ENCODE measurements at regions not wholly inside any gene's neighbourhood (a gene's known extent, or its start where the extent isn't known, plus 50 kb on each side); places are given as distances from the start of the nearest gene placed in this dataset.

DNA sequence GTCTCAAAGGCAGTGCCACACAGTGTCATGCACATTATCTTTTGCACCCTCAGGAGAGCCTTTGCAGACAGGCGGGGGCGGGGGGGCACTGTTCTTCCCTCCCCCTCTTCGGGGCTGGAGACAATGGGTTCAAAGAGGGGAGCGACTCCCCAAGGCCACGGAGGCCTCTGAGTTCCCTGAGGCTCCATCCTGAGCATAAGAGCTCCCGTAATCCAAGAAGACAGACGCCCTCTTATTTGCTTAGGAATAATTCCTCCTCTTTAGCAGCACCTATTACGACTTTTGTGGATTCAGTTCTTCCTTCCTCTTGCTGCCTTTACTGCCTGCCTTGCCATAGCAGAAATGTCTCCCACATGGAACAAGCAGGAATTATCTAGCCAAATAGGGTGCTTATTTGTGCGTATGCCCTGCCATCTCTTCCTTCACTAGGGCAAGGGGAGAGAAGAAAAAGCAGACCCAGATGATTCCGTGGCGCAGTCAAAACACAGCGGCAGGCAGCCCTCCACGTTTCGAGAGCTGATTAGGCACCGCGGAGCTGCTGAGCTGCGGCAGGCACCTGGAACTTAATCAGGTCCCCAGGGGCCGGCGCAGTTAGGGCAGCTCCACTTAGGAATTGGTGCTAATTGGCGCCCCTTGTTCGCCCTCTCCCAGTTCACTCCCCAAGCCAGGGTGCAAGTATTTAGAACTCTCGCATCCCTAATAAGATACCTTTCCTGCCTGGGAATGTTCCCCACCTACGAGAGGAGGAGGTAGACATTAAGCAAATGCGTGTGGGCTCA lies 233.4 kb upstream of the MYT1L start:
- ChIA-PET RAD21 (ENCODE audit: low non-redundant PET in 1 of 2, low total read pairs in 2 of 2, uncharacterized antibody in 2 of 2, unreplicated experiment in 2 of 2) (no interaction called here), POLR2A (no interaction called here), CTCF (no interaction called here)
- H3K4me3 ChIP-seq (replicated peaks in 1 of 2; ENCODE audit: low read depth in 1 of 2, low read length in 2 of 2): no peak overlapping the region
- ATAC-seq (no peak), DNase-seq (ENCODE audit: low read depth, low spot score) (no peak)
- intact Hi-C loops (cut with micrococcal nuclease): no loop called here
- H2AFZ ChIP-seq (ENCODE audit: low read depth, low read length, poor library complexity, severe bottlenecking): no peak overlapping the region
- BruUV-seq (replicated peaks): no TSS peak
- no peak overlapping the region for H3K27ac ChIP-seq (ENCODE audit: low read depth, low read length)
- H3K36me3 ChIP-seq (ENCODE audit: control insufficient read depth in 1 of 2, insufficient read depth in 2 of 2, low read length in 2 of 2): no peaks in the 10 kb centered on the region
- H4K20me1 ChIP-seq (ENCODE audit: insufficient read depth): no peaks in the 10 kb centered on the region
- no peaks in the 10 kb centered on the region for H3K9me3 ChIP-seq (ENCODE audit: control insufficient read depth in 1 of 2, insufficient read depth in 1 of 2, low read depth in 1 of 2, low read length in 2 of 2)
- H3K9me2 ChIP-seq (ENCODE audit: insufficient read depth): no peaks in the 10 kb centered on the region
- no peak overlapping the region for H3K4me2 ChIP-seq (ENCODE audit: low read length)
- H3K79me2 ChIP-seq (ENCODE audit: insufficient read depth, low read length): no peaks in the 10 kb centered on the region
- no peaks in the 10 kb centered on the region for H3K27me3 ChIP-seq (ENCODE audit: insufficient read depth, low read length)
- TF ChIP-seq POLR2AphosphoS5 (IDR thresholded peaks at IDR 0.05; ENCODE audit: low read depth, low read length) (no peak), ZFX (IDR thresholded peaks at IDR 0.05) (no peak), TCF7L2 (IDR thresholded peaks at IDR 0.05; ENCODE audit: borderline replicate concordance, extremely low read depth, insufficient read depth, insufficient read length) (no peak), POLR2A (IDR thresholded peaks at IDR 0.05; ENCODE audit: borderline replicate concordance, extremely low read depth, insufficient read depth, insufficient read length) (no peak), CBX3 (IDR thresholded peaks at IDR 0.05; ENCODE audit: low read depth) (no peak), EGR1 (IDR thresholded peaks at IDR 0.05; ENCODE audit: low read depth) (no peak), YY1 (IDR thresholded peaks at IDR 0.05; ENCODE audit: extremely low read depth, insufficient replicate concordance, low read depth, low read length) (no peak), ZNF274 (IDR thresholded peaks at IDR 0.05; ENCODE audit: low read depth, low read length) (no peak), RAD21 (IDR thresholded peaks at IDR 0.05; ENCODE audit: low read depth) (no peak), ELF1 (IDR thresholded peaks at IDR 0.05; ENCODE audit: borderline replicate concordance, low read depth) (no peak), EZH2phosphoT487 (IDR thresholded peaks at IDR 0.05; ENCODE audit: borderline replicate concordance) (no peak), SIN3A (IDR thresholded peaks at IDR 0.05; ENCODE audit: low read depth) (no peak), JUND (IDR thresholded peaks at IDR 0.05) (no peak), SP1 (IDR thresholded peaks at IDR 0.05; ENCODE audit: low read depth) (no peak)
- TF ChIP-seq, protein P1, sequence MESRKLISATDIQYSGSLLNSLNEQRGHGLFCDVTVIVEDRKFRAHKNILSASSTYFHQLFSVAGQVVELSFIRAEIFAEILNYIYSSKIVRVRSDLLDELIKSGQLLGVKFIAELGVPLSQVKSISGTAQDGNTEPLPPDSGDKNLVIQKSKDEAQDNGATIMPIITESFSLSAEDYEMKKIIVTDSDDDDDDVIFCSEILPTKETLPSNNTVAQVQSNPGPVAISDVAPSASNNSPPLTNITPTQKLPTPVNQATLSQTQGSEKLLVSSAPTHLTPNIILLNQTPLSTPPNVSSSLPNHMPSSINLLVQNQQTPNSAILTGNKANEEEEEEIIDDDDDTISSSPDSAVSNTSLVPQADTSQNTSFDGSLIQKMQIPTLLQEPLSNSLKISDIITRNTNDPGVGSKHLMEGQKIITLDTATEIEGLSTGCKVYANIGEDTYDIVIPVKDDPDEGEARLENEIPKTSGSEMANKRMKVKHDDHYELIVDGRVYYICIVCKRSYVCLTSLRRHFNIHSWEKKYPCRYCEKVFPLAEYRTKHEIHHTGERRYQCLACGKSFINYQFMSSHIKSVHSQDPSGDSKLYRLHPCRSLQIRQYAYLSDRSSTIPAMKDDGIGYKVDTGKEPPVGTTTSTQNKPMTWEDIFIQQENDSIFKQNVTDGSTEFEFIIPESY (IDR thresholded peaks at IDR 0.05; ENCODE audit: extremely low read depth, insufficient replicate concordance, low read length): no peak
- TF ChIP-seq, protein P2, sequence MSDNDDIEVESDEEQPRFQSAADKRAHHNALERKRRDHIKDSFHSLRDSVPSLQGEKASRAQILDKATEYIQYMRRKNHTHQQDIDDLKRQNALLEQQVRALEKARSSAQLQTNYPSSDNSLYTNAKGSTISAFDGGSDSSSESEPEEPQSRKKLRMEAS (IDR thresholded peaks at IDR 0.05): no peak
- TF ChIP-seq, protein P3, sequence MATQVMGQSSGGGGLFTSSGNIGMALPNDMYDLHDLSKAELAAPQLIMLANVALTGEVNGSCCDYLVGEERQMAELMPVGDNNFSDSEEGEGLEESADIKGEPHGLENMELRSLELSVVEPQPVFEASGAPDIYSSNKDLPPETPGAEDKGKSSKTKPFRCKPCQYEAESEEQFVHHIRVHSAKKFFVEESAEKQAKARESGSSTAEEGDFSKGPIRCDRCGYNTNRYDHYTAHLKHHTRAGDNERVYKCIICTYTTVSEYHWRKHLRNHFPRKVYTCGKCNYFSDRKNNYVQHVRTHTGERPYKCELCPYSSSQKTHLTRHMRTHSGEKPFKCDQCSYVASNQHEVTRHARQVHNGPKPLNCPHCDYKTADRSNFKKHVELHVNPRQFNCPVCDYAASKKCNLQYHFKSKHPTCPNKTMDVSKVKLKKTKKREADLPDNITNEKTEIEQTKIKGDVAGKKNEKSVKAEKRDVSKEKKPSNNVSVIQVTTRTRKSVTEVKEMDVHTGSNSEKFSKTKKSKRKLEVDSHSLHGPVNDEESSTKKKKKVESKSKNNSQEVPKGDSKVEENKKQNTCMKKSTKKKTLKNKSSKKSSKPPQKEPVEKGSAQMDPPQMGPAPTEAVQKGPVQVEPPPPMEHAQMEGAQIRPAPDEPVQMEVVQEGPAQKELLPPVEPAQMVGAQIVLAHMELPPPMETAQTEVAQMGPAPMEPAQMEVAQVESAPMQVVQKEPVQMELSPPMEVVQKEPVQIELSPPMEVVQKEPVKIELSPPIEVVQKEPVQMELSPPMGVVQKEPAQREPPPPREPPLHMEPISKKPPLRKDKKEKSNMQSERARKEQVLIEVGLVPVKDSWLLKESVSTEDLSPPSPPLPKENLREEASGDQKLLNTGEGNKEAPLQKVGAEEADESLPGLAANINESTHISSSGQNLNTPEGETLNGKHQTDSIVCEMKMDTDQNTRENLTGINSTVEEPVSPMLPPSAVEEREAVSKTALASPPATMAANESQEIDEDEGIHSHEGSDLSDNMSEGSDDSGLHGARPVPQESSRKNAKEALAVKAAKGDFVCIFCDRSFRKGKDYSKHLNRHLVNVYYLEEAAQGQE (IDR thresholded peaks at IDR 0.05; ENCODE audit: low read depth): no peak
- TF ChIP-seq, protein P4, sequence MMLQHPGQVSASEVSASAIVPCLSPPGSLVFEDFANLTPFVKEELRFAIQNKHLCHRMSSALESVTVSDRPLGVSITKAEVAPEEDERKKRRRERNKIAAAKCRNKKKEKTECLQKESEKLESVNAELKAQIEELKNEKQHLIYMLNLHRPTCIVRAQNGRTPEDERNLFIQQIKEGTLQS (IDR thresholded peaks at IDR 0.05): no peak
- H3K9ac ChIP-seq (ENCODE audit: low read length): no peak overlapping the region
- no peaks in the 10 kb centered on the region for H3K4me1 ChIP-seq (ENCODE audit: control insufficient read depth in 1 of 2, insufficient read depth in 2 of 2, low read length in 2 of 2)

Data from HCT116 (cell line).